DMS153 treated with DMSO at 0.1 percent for 48 hours (cell line): ENCODE measurements at regions not wholly inside any gene's neighbourhood (a gene's known extent, or its start where the extent isn't known, plus 50 kb on each side); places are given as distances from the start of the nearest gene placed in this dataset.

Experiments
- DNase-seq: peaks from one replicate; lab custom pipeline; 2025; ENCODE audit not compliant: unreplicated experiment; lab: John Stamatoyannopoulos, UW

DNA sequence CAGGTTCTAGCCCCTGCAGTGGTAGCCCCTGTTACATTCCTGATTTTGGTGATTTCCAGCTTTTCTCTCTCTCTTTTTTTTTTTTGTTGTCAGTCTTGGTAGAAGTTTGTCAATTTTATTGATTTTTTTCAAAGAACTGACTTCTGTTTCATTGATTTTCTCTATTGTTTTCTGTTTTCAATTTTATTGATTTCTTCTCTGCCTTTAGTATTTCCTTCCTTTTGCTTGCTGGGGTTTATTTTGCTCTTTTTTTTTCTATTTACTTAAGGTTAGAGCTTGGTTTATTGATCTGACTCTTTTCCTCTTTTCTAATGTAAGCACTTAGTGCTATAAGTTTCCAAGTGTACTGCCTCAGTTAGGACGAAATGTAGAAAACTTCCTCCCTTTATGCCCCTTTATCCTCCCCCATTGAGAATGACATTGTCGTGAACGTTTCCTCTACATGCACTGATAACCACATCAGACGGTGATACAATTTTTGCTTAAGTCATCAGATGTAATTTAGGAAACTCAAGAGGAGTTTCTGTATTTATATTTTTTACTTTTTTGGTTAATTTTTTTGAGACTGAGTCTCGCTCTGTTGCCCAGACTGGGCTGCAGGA, 81.1 kb upstream of the HS6ST1 start:
- DNase-seq = no peak

- no peak for DNase-seq
Measured at GRCh38 chr2:128401680-128402079, 83.0 kb upstream of the HS6ST1 start.

- DNase-seq = no peak
Measured at GRCh38 chr2:128402911-128403670, 84.4 kb upstream of the HS6ST1 start.

DNA sequence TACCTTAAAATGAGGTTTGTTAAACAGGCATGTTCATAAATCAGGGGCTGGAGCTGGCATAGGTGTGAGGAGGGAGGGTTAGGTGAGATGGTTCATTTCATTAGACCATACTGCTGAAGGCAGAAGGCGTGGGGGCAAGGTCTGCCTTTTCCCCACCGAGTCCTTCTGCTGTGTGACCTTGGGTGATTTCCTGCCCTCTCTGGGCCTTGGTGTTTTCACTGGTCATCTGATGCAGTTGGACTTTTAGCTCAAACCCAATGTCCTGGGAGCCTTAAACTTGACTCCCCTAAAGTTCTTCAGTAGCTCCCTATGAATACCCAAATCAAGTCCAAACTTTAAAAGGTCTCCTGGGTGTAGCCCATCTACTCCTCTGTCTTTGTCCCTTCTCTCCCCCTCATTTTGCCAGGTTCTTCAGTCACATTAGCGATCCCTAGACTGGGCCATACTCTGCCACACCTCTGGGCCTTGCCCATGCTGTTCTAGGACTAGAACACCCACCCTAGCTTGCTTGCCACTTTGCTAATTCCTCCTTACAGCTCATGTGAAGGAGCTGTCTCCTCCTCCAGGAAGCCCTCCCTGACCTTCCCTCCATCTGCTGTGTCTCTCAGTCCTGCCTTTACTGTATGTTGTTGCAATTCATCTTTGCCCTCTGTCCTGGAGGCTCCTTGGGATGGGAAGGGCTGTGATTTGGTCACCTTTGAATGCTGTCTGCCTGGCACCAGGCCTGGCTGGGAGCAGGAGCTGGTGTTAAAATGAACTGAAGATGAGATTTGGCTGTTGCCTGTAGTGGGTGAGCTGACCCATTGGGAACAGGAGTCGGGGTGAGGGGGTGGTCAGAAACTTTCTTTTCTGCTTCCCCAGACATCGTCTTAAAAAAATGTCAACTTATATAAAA, 85.4 kb upstream of the HS6ST1 start:
- no peak for DNase-seq

GRCh38 chr2:128404709-128405466, 86.2 kb upstream of the HS6ST1 start:
- DNase-seq = no peak

DNA sequence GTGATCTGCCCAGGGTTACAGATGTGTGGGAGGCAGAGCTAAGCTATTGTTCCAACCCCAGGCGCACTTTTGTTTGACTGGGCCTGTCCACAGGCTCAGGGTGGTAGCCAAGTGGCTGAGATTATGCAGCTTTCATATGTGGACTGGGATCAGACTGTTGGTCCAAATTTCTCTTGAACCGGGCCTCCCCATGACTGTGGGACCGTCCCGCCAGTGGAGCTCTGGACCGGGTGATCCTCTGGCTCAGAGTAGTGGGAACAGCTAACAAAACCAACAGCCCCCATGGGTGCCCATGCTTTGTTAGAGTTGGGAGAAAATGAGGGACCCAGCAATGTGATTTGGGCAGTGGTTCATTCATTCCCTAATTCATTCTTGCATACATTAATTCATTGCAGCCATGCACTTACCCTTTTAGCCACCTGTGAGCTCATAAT, 86.8 kb upstream of the HS6ST1 start:
- no peak for DNase-seq

DNA sequence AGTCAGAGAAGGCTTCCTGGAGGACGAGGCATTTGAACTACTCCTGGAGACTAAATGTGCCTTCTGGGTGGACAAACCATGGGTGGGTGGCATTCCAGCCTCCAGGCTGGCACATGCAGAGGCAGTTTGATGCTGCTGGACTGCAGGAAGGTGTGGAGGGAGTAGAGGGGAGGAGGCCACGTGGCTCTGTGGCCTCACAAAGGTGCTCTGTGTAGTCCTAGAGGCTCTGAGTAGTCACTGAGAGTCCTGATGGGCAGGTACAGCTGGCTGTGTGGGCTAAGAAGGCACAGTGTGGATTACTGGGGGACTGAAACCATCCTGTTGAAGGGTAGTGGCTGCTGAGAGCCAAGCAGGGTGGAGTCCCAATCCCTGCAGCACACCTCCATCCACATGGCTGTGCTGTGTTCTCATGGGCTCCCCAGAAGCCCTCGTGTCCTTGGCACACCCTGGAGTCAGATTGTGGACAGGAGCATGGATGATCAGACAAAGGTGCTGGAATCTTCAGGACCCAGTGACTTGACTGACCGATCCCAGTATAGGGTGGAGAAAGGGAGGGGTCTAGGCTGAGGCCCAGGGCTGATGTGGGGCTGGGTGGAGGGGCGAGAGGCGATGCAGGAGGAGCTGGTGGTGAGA, 87.4 kb upstream of the HS6ST1 start:
- no peak for DNase-seq

GRCh38 chr2:128406736-128407554, 88.3 kb upstream of the HS6ST1 start:
- DNase-seq = no peak

DNA sequence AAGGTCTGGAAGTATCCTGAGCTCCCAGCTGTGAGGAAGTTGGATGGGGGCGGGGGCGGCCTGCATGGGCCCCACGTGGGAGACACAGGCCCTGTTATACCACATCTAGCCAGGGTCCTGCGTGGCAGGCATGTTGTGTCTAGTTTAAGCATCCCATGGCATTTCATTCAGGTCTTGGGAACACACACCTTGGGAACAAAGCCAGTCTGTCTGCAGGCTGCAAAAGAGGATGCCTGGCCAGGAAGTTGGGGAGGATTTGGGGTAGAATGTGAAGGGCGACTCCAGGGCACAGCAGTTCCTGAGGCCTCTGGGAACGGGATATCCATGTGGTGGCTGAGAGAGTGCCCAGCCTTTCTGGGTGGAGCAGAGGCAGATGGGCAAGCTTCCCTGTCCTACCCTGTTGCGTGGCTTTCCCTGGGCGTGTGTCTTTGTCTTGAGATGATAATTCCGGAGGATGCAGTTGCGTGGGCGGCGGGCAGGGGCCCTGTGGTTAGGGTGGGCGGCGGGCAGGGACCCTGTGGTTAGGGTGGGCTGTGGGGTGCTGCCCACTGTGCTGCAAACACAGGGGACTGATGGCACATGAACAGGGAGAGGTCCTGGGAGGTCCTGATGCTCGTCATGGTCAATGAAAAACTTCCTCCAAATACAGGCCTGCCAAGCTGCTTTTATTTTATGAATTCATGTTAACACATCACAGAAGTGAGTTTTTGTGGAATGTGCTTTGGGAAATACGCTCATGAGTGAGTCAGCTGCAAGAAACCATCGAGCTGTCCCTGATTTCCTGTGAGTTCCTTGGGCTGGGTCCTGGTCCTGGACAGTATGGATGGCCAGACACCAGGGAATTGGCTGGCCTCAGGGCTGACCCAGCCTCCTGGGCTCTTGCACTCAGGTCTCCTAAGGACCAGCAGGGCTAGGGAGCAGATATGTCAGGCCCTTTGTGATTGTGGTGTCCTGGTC, 90.0 kb upstream of the HS6ST1 start:
- no peak for DNase-seq

DNA sequence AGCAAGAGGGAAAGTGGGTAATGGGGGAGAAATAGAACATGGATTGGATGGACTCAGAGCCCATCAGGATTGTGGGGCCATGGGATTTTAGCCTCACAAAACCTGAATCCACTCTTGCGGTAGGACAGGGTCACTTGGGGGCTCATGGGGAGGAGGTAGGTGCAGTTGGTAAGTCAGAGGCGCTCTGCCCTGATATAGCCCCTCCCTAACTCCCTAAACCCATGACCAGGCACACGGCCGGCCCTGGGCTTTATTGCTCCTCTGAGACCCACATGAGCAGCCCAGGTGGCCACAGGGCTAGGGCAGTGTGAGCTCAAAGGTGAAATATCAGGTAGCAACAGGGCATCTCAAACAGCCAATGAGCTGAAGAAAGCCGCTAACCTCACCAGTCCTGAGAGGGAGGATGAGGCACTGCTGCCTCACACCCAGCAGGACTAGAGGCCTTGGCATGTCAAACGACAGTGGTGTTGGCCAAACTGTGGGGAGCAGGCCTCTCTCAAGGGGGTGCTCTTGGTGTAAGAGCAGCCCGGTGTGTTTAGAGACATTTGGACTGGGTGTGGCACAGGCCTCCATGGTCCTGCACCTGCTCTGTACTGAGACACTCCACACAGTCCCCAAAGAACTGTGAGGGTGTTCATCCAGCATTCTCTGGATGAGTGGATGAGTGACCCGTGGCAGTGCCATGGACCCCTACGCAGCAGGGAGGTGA, 90.8 kb upstream of the HS6ST1 start:
- no peak for DNase-seq

GRCh38 chr2:128410035-128410757, 91.5 kb upstream of the HS6ST1 start:
- DNase-seq = no peak

GRCh38 chr2:128410758-128411215, 92.1 kb upstream of the HS6ST1 start:
- no peak for DNase-seq

- no peak for DNase-seq
Measured at GRCh38 chr2:128411431-128411830, 92.8 kb upstream of the HS6ST1 start.

DNA sequence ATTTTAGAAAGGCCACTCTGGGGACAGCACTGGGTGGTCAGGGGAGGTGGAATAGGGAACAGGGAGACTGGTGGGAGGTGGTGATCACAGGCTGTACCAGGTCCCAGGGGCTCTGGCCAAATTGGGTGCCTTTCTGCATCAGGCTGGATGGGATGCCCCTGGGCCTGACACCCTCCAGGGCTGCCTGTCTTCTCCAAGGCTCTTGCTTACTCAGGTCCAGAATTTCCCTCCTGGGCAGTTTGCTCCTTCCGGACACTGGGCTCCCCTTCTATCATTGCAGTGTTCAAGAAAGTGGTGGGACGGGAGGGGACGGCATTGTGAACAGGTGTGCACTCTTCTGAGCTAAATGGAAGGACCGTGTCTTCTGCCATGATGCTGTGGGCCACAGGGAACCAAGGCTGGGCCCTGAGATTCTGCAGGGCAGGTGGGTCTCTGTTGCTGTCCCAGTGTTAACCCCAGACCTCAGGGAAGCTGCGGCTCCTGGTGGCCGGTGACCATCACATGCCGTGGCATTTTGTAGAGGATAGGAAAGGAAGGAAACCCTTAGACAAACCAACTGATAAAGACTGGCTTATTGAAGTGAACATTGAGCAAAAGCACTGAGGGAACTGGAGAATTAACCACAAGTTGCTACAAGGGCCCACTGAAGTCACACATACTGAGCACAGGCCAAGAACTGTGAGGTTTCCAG, 93.7 kb upstream of the HS6ST1 start:
- DNase-seq = no peak

DNA sequence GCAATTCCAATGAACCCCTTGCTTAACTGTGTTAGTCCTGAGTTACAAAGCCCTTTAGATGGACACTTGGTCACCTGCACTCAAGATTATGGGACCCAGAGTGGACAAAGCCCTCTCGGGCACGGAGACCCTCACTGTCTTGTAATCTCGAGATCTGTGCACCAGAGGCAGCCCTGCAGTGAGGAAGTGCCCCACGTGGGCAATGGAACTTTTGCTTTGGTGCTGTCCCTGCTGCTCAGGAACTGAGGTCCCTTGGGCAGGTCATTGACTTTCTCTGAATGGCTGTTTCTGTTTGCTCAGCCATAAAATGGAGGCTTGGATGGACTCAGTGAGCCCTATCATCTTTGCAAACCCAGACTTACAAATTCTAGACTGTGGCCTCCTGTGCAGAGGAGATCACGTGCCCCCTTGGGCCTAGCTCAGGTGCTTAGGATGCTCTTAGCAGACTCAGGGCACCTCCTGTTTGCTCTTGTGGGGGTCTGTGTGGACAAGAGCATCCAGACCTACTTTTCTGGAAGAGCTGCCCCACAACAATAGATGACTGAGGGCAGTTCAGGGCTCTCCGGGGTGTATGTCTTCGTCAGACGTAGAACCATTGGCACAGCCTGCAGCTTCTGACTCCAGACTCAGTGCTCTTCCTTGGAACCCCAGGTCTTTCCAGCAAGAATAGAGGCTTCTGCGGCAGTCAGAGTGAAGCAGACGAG, 94.5 kb upstream of the HS6ST1 start:
- no peak for DNase-seq

- no peak for DNase-seq
Measured at GRCh38 chr2:128413718-128414341, 95.2 kb upstream of the HS6ST1 start.
